IMR-90 (cell line): ENCODE measurements at regions not wholly inside any gene's neighbourhood (a gene's known extent, or its start where the extent isn't known, plus 50 kb on each side); places are given as distances from the start of the nearest gene placed in this dataset.

Source experiments
- ATAC-seq: fragments of 200-7000 bp; cut with Tn5 transposase; 2 replicates; pipeline ENCODE4 v1.9.1; 2020; ENCODE audit warnings: low read depth, mild to moderate bottlenecking, moderate library complexity
- BruUV-seq: library from RNA; stranded (reverse); fragments of 400-500 nt; replicated peaks from 2 replicates; lab custom pipeline; 2021; lab: Mats Ljungman, UMichigan
- CTCF ChIA-PET: fragments of 300-600 bp; formaldehyde crosslinking; extraction: SDS; loops from one replicate; lab custom pipeline; 2021; ENCODE audit warnings: antibody characterized with exemption; lab: Yijun Ruan, JAX
- POLR2A ChIA-PET: fragments of 300-600 bp; sonication (Branson Sonifier 250); formaldehyde crosslinking; loops from one replicate; lab custom pipeline; 2022; ENCODE audit warnings: antibody characterized with exemption; ENCODE audit not compliant: unreplicated experiment; lab: Charles Lee
- DNase-seq: peaks from one replicate; pipeline ENCODE4 v3.0.0; 2013
- H2AFZ ChIP-seq: replicated peaks from 2 replicates; pipeline ENCODE3; 2013; ENCODE audit warnings: low read length, mild to moderate bottlenecking; ENCODE audit not compliant: poor library complexity
- H2AK5ac ChIP-seq: 2 replicates; pipeline ENCODE4 v1.6.1; 2013; ENCODE audit warnings: low read depth, low read length, inconsistent platforms
- H2AK9ac ChIP-seq: replicated peaks from 2 replicates; pipeline ENCODE3; 2013; ENCODE audit warnings: mild to moderate bottlenecking, low read depth, low read length, moderate library complexity; ENCODE audit not compliant: poor library complexity
- H2BK120ac ChIP-seq: 2 replicates; pipeline ENCODE4 v1.6.1; 2013; ENCODE audit warnings: low read depth, low read length, inconsistent platforms
- H2BK15ac ChIP-seq: 3 replicates; pipeline ENCODE4 v1.6.1; 2013; ENCODE audit warnings: low read depth, low read length, inconsistent platforms
- H2BK20ac ChIP-seq: 2 replicates; pipeline ENCODE4 v1.6.1; 2013; ENCODE audit warnings: low read depth, mild to moderate bottlenecking, inconsistent platforms, low read length, moderate library complexity
- H2BK5ac ChIP-seq: 2 replicates; pipeline ENCODE4 v1.6.1; 2013; ENCODE audit warnings: mild to moderate bottlenecking, low read depth, low read length, inconsistent platforms; ENCODE audit not compliant: poor library complexity, severe bottlenecking
- H3K14ac ChIP-seq: replicated peaks from 2 replicates; pipeline ENCODE4 v1.6.1; 2013; ENCODE audit warnings: low read depth, low read length, inconsistent platforms
- H3K18ac ChIP-seq: 2 replicates; pipeline ENCODE4 v1.6.1; 2013; ENCODE audit warnings: low read depth, low read length, control low read depth
- H3K23ac ChIP-seq: 2 replicates; pipeline ENCODE4 v1.6.1; 2013; ENCODE audit warnings: low read depth, low read length, inconsistent platforms
- H3K27ac ChIP-seq: 2 replicates; pipeline ENCODE4 v1.5.1; 2013; ENCODE audit warnings: mild to moderate bottlenecking, control low read depth, low read length; ENCODE audit not compliant: insufficient read depth
- H3K27me3 ChIP-seq: 2 replicates; pipeline ENCODE4 v1.6.1; 2013; ENCODE audit warnings: low read length; ENCODE audit not compliant: control insufficient read depth, insufficient read depth
- H3K36me3 ChIP-seq: 2 replicates; pipeline ENCODE4 v1.6.1; 2013; ENCODE audit warnings: low read length, mixed read lengths; ENCODE audit not compliant: control insufficient read depth, insufficient read depth
- H3K4ac ChIP-seq: 2 replicates; pipeline ENCODE4 v1.6.1; 2013; ENCODE audit warnings: low read depth, low read length, inconsistent platforms
- H3K4me1 ChIP-seq: 2 replicates; pipeline ENCODE4 v1.6.1; 2013; ENCODE audit warnings: low read length, mixed read lengths; ENCODE audit not compliant: control insufficient read depth, insufficient read depth
- H3K4me2 ChIP-seq: 2 replicates; pipeline ENCODE4 v1.6.1; 2013; ENCODE audit warnings: low read depth, mild to moderate bottlenecking, control low read depth, low read length, moderate library complexity
- H3K4me3 ChIP-seq: 2 replicates; pipeline ENCODE4 v1.5.1; 2013; ENCODE audit warnings: low read depth, mild to moderate bottlenecking, control low read depth, low read length, moderate library complexity; ENCODE audit not compliant: insufficient read depth
- H3K56ac ChIP-seq: 2 replicates; pipeline ENCODE4 v1.6.1; 2013; ENCODE audit warnings: low read length, inconsistent platforms; ENCODE audit not compliant: insufficient read depth; ENCODE audit errors: extremely low read depth
- H3K79me1 ChIP-seq, 2 experiments: 2 replicates each; pipeline ENCODE4 v1.6.1; 2013; ENCODE audit warnings: low read length in 2 of 2, inconsistent platforms in 1 of 2, low read depth in 1 of 2
- H3K9ac ChIP-seq: 2 replicates; pipeline ENCODE4 v1.6.1; 2013; ENCODE audit warnings: low read depth, low read length, control low read depth
- H3K9me1 ChIP-seq: 2 replicates; pipeline ENCODE4 v1.6.1; 2013; ENCODE audit warnings: low read length, inconsistent platforms; ENCODE audit not compliant: insufficient read depth
- H3K9me3 ChIP-seq: 2 replicates; pipeline ENCODE4 v1.6.1; 2013; ENCODE audit warnings: low read length; ENCODE audit not compliant: control insufficient read depth, insufficient read depth
- H4K20me1 ChIP-seq: 2 replicates; pipeline ENCODE4 v1.6.1; 2013; ENCODE audit warnings: low read length, inconsistent platforms; ENCODE audit not compliant: insufficient read depth
- H4K5ac ChIP-seq: 2 replicates; pipeline ENCODE4 v1.6.1; 2013; ENCODE audit warnings: mild to moderate bottlenecking, low read depth, low read length, control low read depth
- H4K8ac ChIP-seq, 2 experiments: 2 replicates each; pipeline ENCODE4 v1.6.1; 2013; ENCODE audit warnings: low read depth in 2 of 2, low read length in 2 of 2, control low read depth in 1 of 2, inconsistent platforms in 1 of 2
- H4K91ac ChIP-seq: 2 replicates; pipeline ENCODE4 v1.6.1; 2013; ENCODE audit warnings: low read depth, low read length, inconsistent platforms; ENCODE audit not compliant: insufficient read depth
- MAZ ChIP-seq: IDR thresholded peaks from 2 replicates; pipeline ENCODE4 v1.6.1; 2012; ENCODE audit warnings: low read depth, mild to moderate bottlenecking, low read length, improper control_type of control experiment, moderate library complexity, borderline replicate concordance
- NFE2L2 ChIP-seq: fragments of 150-350 bp; IDR thresholded peaks from 2 replicates; pipeline ENCODE4 v1.6.1; 2016; ENCODE audit warnings: low read depth, mild to moderate bottlenecking, low read length
- POLR2A ChIP-seq: IDR thresholded peaks from 2 replicates; pipeline ENCODE4 v1.6.1; 2012; ENCODE audit warnings: mild to moderate bottlenecking, low read depth, low read length
- RFX5 ChIP-seq: IDR thresholded peaks from 2 replicates; pipeline ENCODE4 v1.8.0; 2012; ENCODE audit warnings: low read depth, mild to moderate bottlenecking, low read length, moderate library complexity
- WGBS, 2 experiments: methylation state at CpG; one replicate each; pipeline versions ENCODE4 v1.1.5 to v1.1.7; 2013; ENCODE audit warnings: missing lambda C conversion rate in 2 of 2; ENCODE audit not compliant: insufficient read length in 1 of 2; ENCODE audit errors: extremely low coverage in 2 of 2; 5-methylcytosine and 5-hydroxymethylcytosine counted together
- dilution Hi-C: fragments of 300-500 bp; cut with HindIII; formaldehyde crosslinking; loops from one replicate; pipeline ENCODE4 v1.14.3; 2018; ENCODE audit warnings: low sequenced_read_pairs; ENCODE audit not compliant: unreplicated experiment
- in situ Hi-C: fragments of 300-500 bp; cut with MboI; formaldehyde crosslinking; loops from 3 replicates; pipeline ENCODE4 v1.14.3; 2019; ENCODE audit warnings: low sequenced_read_pairs, inconsistent platforms, mixed read lengths
- intact Hi-C: fragments of 100-400 bp; cut with micrococcal nuclease; formaldehyde crosslinking; loops from 2 replicates; pipeline ENCODE4 v1.10.0; 2022
- TF ChIP-seq, protein P1 (sequence below): fragments of 150-350 bp; IDR thresholded peaks from 2 replicates; pipeline ENCODE4 v1.6.1; 2016; ENCODE audit warnings: low read depth, mild to moderate bottlenecking, low read length, moderate library complexity, borderline replicate concordance

- Histone ChIP-seq H4K20me1 (no peaks in the 10 kb centered on the region), H3K9ac (no peak overlapping the region), H2AK5ac (no peak overlapping the region), H2BK15ac (no peak overlapping the region), H4K8ac (no peak overlapping the region), H3K9me3 (no peaks in the 10 kb centered on the region), H3K4me3 (no peak overlapping the region), H3K56ac (no peak overlapping the region), H2BK5ac (no peak overlapping the region), H2AK9ac (no peak overlapping the region), H2AFZ (no peak overlapping the region), H3K36me3 (no peaks in the 10 kb centered on the region), H3K14ac (no peak overlapping the region), H4K5ac (no peak overlapping the region), H3K27ac (no peak overlapping the region), H3K4me1 (no peaks in the 10 kb centered on the region), H2BK20ac (no peak overlapping the region), H3K4me2 (no peak overlapping the region), H3K9me1 (no peaks in the 10 kb centered on the region), H4K91ac (no peak overlapping the region), H3K18ac (no peak overlapping the region), H2BK120ac (no peak overlapping the region), H3K27me3 (no peaks in the 10 kb centered on the region; the same call in none of the 2 replicates), H3K23ac (no peak overlapping the region), H3K79me1 (no peaks in the 10 kb centered on the region), H3K4ac (no peak overlapping the region)
- no TSS peak for BruUV-seq
- in situ Hi-C loops, result no loop called here
- ChIA-PET CTCF (no interaction called here), POLR2A (no interaction called here)
- intact Hi-C loops, result no loop called here
- WGBS, 2 experiments, result 59% methylated on average over 3 of the region's 7 CpGs; no CpG with 5 or more reads in 1 of the 2 experiments
- dilution Hi-C loops, result no loop called here
- TF ChIP-seq RFX5 (no peak), MAZ (no peak), POLR2A (no peak), NFE2L2 (no peak)
- TF ChIP-seq, protein P1, sequence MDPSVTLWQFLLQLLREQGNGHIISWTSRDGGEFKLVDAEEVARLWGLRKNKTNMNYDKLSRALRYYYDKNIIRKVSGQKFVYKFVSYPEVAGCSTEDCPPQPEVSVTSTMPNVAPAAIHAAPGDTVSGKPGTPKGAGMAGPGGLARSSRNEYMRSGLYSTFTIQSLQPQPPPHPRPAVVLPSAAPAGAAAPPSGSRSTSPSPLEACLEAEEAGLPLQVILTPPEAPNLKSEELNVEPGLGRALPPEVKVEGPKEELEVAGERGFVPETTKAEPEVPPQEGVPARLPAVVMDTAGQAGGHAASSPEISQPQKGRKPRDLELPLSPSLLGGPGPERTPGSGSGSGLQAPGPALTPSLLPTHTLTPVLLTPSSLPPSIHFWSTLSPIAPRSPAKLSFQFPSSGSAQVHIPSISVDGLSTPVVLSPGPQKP, result no peak
- DNase-seq (no peak), ATAC-seq (no peak)
Observed at GRCh38 chr13:40490086-40490758, 176.2 kb downstream of the FOXO1 start.
